Fibroblast of lung (primary cell): ENCODE measurements at regions not wholly inside any gene's neighbourhood (a gene's known extent, or its start where the extent isn't known, plus 50 kb on each side); places are given as distances from the start of the nearest gene placed in this dataset.
A peak's percentile ranks its signal among the peaks of the same experiment; 100 is the strongest.

ENCODE experiments used
- DNase-seq, 2 donors: peaks; one replicate each; pipeline versions ENCODE4 v3.0.0 to v3.0.0-alpha.2; 2010; ENCODE audit warnings: low read depth in 2 of 2
- H2AFZ ChIP-seq: 2 replicates; pipeline ENCODE4 v1.5.1; 2012; ENCODE audit warnings: low read length, control low read depth, inconsistent platforms
- H3K27ac ChIP-seq: 2 replicates; pipeline ENCODE4 v1.5.1; 2011; ENCODE audit warnings: low read length, control low read depth; ENCODE audit not compliant: insufficient read depth
- H3K27me3 ChIP-seq: 2 replicates; pipeline ENCODE4 v1.5.1; 2011; ENCODE audit warnings: mild to moderate bottlenecking, low read length; ENCODE audit not compliant: control insufficient read depth, insufficient read depth
- H3K36me3 ChIP-seq: 2 replicates; pipeline ENCODE4 v1.5.1; 2011; ENCODE audit warnings: low read length; ENCODE audit not compliant: control insufficient read depth, insufficient read depth
- H3K4me1 ChIP-seq: 2 replicates; pipeline ENCODE4 v1.5.1; 2011; ENCODE audit warnings: low read length; ENCODE audit not compliant: control insufficient read depth, insufficient read depth; ENCODE audit errors: extremely low read depth
- H3K4me2 ChIP-seq: 2 replicates; pipeline ENCODE4 v1.5.1; 2011; ENCODE audit warnings: low read length, control low read depth; ENCODE audit not compliant: insufficient read depth; ENCODE audit errors: extremely low read depth
- H3K4me3 ChIP-seq, 4 experiments: fragments of 200-600 bp in 1 of 4; sonication (generic) in 1 of 4; replicated peaks in 1 of 4; 2 replicates each; pipeline ENCODE4 v1.5.1; 2011 to 2016; ENCODE audit warnings: low read length in 4 of 4, low read depth in 3 of 4, mild to moderate bottlenecking in 3 of 4, control low read depth in 2 of 4, inconsistent platforms in 1 of 4, mixed read lengths in 1 of 4; ENCODE audit not compliant: insufficient read depth in 1 of 4; ENCODE audit errors: control extremely low read depth in 1 of 4
- H3K79me2 ChIP-seq: 2 replicates; pipeline ENCODE4 v1.5.1; 2012; ENCODE audit warnings: mild to moderate bottlenecking, low read length, inconsistent platforms; ENCODE audit not compliant: control insufficient read depth, insufficient read depth
- H3K9ac ChIP-seq: 2 replicates; pipeline ENCODE4 v1.5.1; 2011; ENCODE audit warnings: mild to moderate bottlenecking, low read length, control low read depth; ENCODE audit not compliant: insufficient read depth
- H3K9me3 ChIP-seq: 2 replicates; pipeline ENCODE4 v1.5.1; 2012; ENCODE audit warnings: low read depth, low read length; ENCODE audit not compliant: control insufficient read depth, insufficient read depth
- H4K20me1 ChIP-seq: 2 replicates; pipeline ENCODE4 v1.5.1; 2011; ENCODE audit warnings: low read length; ENCODE audit not compliant: control insufficient read depth, insufficient read depth; ENCODE audit errors: extremely low read depth
- EZH2 ChIP-seq: IDR thresholded peaks from 2 replicates; pipeline ENCODE4 v1.5.1; 2012; ENCODE audit warnings: low read length, control low read depth, mild to moderate bottlenecking; ENCODE audit errors: missing control alignments
- TF ChIP-seq, protein P1 (sequence below), 2 donors: IDR thresholded peaks in 1 of 2; conservative IDR thresholded peaks in 1 of 2; 1 replicate in 1 of 2; 2 replicates in 1 of 2; pipeline ENCODE4 v1.5.1; 2011 to 2012; ENCODE audit warnings: low read length in 2 of 2, control low read depth in 1 of 2, inconsistent platforms in 1 of 2, low read depth in 1 of 2, mild to moderate bottlenecking in 1 of 2

GRCh38 chr13:109941951-109942350 lies 155.6 kb upstream of the IRS2 start:
- H3K27me3 ChIP-seq: no peaks in the 10 kb centered on the region
- DNase-seq: peak; percentile 13 to 46
- H3K4me2 ChIP-seq: no peak overlapping the region
- H3K9ac ChIP-seq: no peak overlapping the region
- no peaks in the 10 kb centered on the region for H4K20me1 ChIP-seq
- no peak overlapping the region for H3K4me3 ChIP-seq
- H3K4me1 ChIP-seq: no peaks in the 10 kb centered on the region
- no peaks in the 10 kb centered on the region for H3K36me3 ChIP-seq
- H3K9me3 ChIP-seq: no peaks in the 10 kb centered on the region
- no peak overlapping the region for H3K27ac ChIP-seq
- no peak overlapping the region for H2AFZ ChIP-seq
- TF ChIP-seq, protein P1, sequence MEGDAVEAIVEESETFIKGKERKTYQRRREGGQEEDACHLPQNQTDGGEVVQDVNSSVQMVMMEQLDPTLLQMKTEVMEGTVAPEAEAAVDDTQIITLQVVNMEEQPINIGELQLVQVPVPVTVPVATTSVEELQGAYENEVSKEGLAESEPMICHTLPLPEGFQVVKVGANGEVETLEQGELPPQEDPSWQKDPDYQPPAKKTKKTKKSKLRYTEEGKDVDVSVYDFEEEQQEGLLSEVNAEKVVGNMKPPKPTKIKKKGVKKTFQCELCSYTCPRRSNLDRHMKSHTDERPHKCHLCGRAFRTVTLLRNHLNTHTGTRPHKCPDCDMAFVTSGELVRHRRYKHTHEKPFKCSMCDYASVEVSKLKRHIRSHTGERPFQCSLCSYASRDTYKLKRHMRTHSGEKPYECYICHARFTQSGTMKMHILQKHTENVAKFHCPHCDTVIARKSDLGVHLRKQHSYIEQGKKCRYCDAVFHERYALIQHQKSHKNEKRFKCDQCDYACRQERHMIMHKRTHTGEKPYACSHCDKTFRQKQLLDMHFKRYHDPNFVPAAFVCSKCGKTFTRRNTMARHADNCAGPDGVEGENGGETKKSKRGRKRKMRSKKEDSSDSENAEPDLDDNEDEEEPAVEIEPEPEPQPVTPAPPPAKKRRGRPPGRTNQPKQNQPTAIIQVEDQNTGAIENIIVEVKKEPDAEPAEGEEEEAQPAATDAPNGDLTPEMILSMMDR (conservative IDR thresholded peaks at IDR 0.05 in 1 of 2, IDR thresholded peaks at IDR 0.05 in 1 of 2; ENCODE audit: low read depth in 1 of 2, low read length in 2 of 2): no peak
- TF ChIP-seq EZH2: no peak
- H3K79me2 ChIP-seq: no peaks in the 10 kb centered on the region

- DNase-seq: no peak
- H3K79me2 ChIP-seq: no peaks in the 10 kb centered on the region
- no peak overlapping the region for H3K27ac ChIP-seq
- H3K4me2 ChIP-seq: no peak overlapping the region
- H3K4me1 ChIP-seq: no peaks in the 10 kb centered on the region
- no peaks in the 10 kb centered on the region for H3K27me3 ChIP-seq
- H4K20me1 ChIP-seq: no peaks in the 10 kb centered on the region
- no peak overlapping the region for H3K4me3 ChIP-seq
- H3K9ac ChIP-seq: no peak overlapping the region
- TF ChIP-seq, protein P1 (conservative IDR thresholded peaks at IDR 0.05 in 1 of 2, IDR thresholded peaks at IDR 0.05 in 1 of 2; ENCODE audit: low read depth in 1 of 2, low read length in 2 of 2): no peak
- no peak for TF ChIP-seq EZH2
- H2AFZ ChIP-seq: no peak overlapping the region
- no peaks in the 10 kb centered on the region for H3K36me3 ChIP-seq
- no peaks in the 10 kb centered on the region for H3K9me3 ChIP-seq
Measured at GRCh38 chr13:109941221-109941620, 154.8 kb upstream of the IRS2 start.

DNA sequence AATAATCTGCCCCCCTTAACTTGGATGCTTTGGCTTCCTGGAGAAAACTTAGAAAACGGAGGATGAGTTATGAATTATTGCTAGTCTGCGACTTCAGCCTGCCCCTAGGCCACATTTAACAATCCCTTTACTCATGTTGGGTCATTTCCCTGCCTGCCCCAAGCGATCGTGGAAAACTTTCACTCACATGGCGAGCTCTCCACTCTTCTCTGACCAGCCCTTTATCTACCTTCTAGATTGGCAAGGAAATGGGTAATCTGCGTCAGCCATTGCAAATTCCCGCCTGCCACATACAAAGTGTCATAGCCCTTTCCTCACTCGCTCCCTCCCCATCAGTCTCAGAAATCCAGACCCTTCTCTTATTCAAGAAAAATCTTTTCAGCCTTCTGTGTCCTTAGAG lies 154.3 kb upstream of the IRS2 start:
- H3K4me2 ChIP-seq: no peak overlapping the region
- TF ChIP-seq, protein P1 (conservative IDR thresholded peaks at IDR 0.05 in 1 of 2, IDR thresholded peaks at IDR 0.05 in 1 of 2; ENCODE audit: low read depth in 1 of 2, low read length in 2 of 2): no peak
- no peak for TF ChIP-seq EZH2
- H3K27me3 ChIP-seq: no peaks in the 10 kb centered on the region
- no peak overlapping the region for H3K27ac ChIP-seq
- no peaks in the 10 kb centered on the region for H3K9me3 ChIP-seq
- H3K4me1 ChIP-seq: no peaks in the 10 kb centered on the region
- DNase-seq: no peak
- no peak overlapping the region for H3K4me3 ChIP-seq
- H3K36me3 ChIP-seq: no peaks in the 10 kb centered on the region
- no peaks in the 10 kb centered on the region for H3K79me2 ChIP-seq
- H3K9ac ChIP-seq: no peak overlapping the region
- H4K20me1 ChIP-seq: no peaks in the 10 kb centered on the region
- no peak overlapping the region for H2AFZ ChIP-seq
